ENCODE measurements at regions not wholly inside any gene's neighbourhood (a gene's known extent, or its start where the extent isn't known, plus 50 kb on each side); places are given as distances from the start of the nearest gene placed in this dataset.

- TF ChIP-seq CTCF (conservative IDR thresholded peaks at IDR 0.05 in 1 of 2, IDR thresholded peaks at IDR 0.05 in 1 of 2; ENCODE audit: low read depth in 1 of 2, low read length in 2 of 2) (no peak), EZH2 (IDR thresholded peaks at IDR 0.05; ENCODE audit: low read length, missing control alignments) (no peak)
These were observed 634.0 kb upstream of the LMCD1 start for GRCh38 chr3:7867587-7867986.
